Activated T-cell treated with anti-CD3 and anti-CD28 coated beads, Interleukin-2, amount 50 U/mL, for 72 hours (primary cell): ENCODE measurements at regions not wholly inside any gene's neighbourhood (a gene's known extent, or its start where the extent isn't known, plus 50 kb on each side); places are given as distances from the start of the nearest gene placed in this dataset.

Experiments used
- ATAC-seq, 2 donors: fragments of 150-1000 bp; cut with Tn5 transposase; replicated peaks in 1 of 2; 2 replicates each; pipeline ENCODE4 v1.10.0; 2021; ENCODE audit warnings: moderate library complexity in 2 of 2, mild to moderate bottlenecking in 1 of 2
- DNase-seq, 2 donors: peaks; one replicate each; pipeline ENCODE4 v3.0.0; 2021 to 2022; ENCODE audit warnings: mixed read lengths in 1 of 2
- H3K27ac Mint-ChIP-seq: one replicate; pipeline ENCODE4 v1.8.0; 2022; ENCODE audit warnings: mild to moderate bottlenecking, moderate library complexity, mixed read lengths
- H3K27me3 Mint-ChIP-seq: one replicate; pipeline ENCODE4 v1.8.0; 2022; ENCODE audit warnings: low read depth, mixed read lengths
- H3K36me3 Mint-ChIP-seq, 2 donors: one replicate each; pipeline ENCODE4 v1.8.0; 2022; ENCODE audit warnings: mixed read lengths in 2 of 2, mild to moderate bottlenecking in 1 of 2; ENCODE audit not compliant: insufficient read depth in 2 of 2
- H3K4me1 Mint-ChIP-seq: one replicate; pipeline ENCODE4 v1.8.0; 2022; ENCODE audit warnings: low read depth, mixed read lengths
- H3K4me3 Mint-ChIP-seq, 2 donors: one replicate each; pipeline ENCODE4 v1.8.0; 2022; ENCODE audit warnings: mild to moderate bottlenecking in 2 of 2, mixed read lengths in 2 of 2, moderate library complexity in 2 of 2
- H3K9me3 Mint-ChIP-seq, 2 donors: one replicate each; pipeline ENCODE4 v1.8.0; 2022; ENCODE audit warnings: mixed read lengths in 2 of 2

- Mint-ChIP-seq H3K4me3 (no peak overlapping the region), H3K27ac (no peak overlapping the region), H3K9me3 (no peaks in the 10 kb centered on the region), H3K27me3 (no peaks in the 10 kb centered on the region), H3K36me3 (no peaks in the 10 kb centered on the region), H3K4me1 (no peaks in the 10 kb centered on the region)
- no peak for ATAC-seq
- DNase-seq: no peak
These were observed 112.9 kb downstream of the TLR5 start for GRCh38 chr1:223029985-223030769.

DNA sequence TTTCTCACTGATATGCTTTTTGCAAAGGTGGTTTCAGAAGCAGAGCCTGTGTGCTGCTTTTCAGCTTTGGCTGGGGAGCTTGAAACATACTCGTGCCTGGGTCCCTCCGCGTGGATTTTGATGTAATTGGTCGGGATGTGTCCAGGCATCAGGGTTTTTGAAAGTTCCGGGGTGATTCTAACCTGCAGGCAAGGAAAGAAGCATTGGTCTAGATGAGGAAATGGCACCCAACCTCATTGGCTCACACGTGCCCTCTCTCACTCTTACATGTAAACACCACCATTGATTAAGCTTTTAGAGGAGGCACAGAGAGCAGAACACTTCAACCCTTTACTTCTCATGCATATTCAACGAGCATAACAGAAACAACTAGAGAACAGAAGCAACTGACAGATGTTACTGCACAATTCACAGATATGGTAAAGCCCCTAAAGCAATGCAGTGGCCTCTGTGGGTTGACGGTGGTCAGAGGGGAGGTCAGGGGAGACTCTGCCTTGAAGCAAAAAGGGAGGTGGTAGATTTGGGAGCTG is 112.1 kb downstream of the TLR5 start:
- Mint-ChIP-seq H3K27me3 (no peaks in the 10 kb centered on the region), H3K36me3 (no peaks in the 10 kb centered on the region), H3K9me3 (no peaks in the 10 kb centered on the region), H3K4me1 (no peaks in the 10 kb centered on the region), H3K27ac (no peak overlapping the region), H3K4me3 (no peak overlapping the region)
- ATAC-seq: no peak
- DNase-seq: no peak

DNA sequence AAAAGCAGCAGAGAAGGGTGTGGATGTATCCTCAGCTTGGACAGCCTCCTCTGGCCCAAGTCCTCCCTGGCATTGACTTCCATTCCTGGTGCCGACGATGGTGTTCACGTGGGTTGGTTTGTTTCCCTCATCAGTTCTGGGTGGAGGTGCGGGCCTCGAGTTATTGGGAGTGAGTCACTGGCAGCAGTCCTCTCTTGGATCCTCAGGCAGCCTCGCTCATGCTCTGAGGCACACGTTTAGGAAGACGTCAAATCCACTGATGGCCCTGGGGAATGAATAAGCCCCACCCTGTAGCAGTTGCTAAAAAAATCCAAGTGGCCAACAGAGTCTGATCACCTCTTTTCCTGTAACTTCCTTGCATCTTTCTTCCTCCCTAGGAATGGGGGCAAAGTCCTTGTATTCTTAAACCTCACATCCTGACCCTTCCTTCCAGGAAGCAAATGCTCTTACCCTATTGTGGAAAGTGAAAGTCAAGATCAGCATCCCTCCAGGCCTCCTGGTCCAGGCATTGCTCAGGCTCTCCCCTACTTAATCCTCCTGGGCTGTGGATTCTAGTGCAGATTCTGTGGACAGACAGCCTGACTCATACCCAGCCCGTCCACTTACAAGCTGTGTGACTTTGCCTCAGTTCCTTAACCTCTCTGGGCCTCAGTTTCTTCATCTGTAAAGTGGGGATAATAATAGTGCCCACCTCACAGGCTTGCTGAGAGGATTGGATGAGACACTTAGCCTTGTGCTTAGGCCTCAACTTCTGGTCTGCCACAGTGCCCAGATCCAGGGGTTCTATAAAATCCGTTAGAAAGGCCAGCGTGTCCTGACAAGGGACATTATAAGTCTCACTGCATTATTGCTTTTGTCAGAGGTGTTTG is 111.1 kb downstream of the TLR5 start:
- DNase-seq: no peak
- Mint-ChIP-seq H3K4me3 (no peak overlapping the region), H3K4me1 (no peaks in the 10 kb centered on the region), H3K9me3 (no peaks in the 10 kb centered on the region), H3K27ac (no peak overlapping the region), H3K27me3 (no peaks in the 10 kb centered on the region), H3K36me3 (no peaks in the 10 kb centered on the region)
- ATAC-seq: no peak

GRCh38 chr1:223033658-223034057 is 109.4 kb downstream of the TLR5 start:
- H3K9me3 Mint-ChIP-seq: no peaks in the 10 kb centered on the region
- H3K4me3 Mint-ChIP-seq: no peak overlapping the region
- no peak overlapping the region for H3K27ac Mint-ChIP-seq
- no peaks in the 10 kb centered on the region for H3K27me3 Mint-ChIP-seq
- DNase-seq: no peak
- no peaks in the 10 kb centered on the region for H3K4me1 Mint-ChIP-seq
- ATAC-seq: no peak
- no peaks in the 10 kb centered on the region for H3K36me3 Mint-ChIP-seq

GRCh38 chr1:223034270-223034798 is 108.7 kb downstream of the TLR5 start:
- no peak for DNase-seq
- H3K36me3 Mint-ChIP-seq: no peaks in the 10 kb centered on the region
- ATAC-seq: no peak
- no peaks in the 10 kb centered on the region for H3K27me3 Mint-ChIP-seq
- no peak overlapping the region for H3K4me3 Mint-ChIP-seq
- H3K4me1 Mint-ChIP-seq: no peaks in the 10 kb centered on the region
- H3K27ac Mint-ChIP-seq: no peak overlapping the region
- H3K9me3 Mint-ChIP-seq: no peaks in the 10 kb centered on the region

- Mint-ChIP-seq H3K4me1 (no peaks in the 10 kb centered on the region), H3K27ac (no peak overlapping the region), H3K9me3 (no peaks in the 10 kb centered on the region), H3K4me3 (no peak overlapping the region), H3K36me3 (no peaks in the 10 kb centered on the region), H3K27me3 (no peaks in the 10 kb centered on the region)
- DNase-seq (no peak), ATAC-seq (no peak)
These were observed 107.1 kb downstream of the TLR5 start for GRCh38 chr1:223035724-223036478.

DNA sequence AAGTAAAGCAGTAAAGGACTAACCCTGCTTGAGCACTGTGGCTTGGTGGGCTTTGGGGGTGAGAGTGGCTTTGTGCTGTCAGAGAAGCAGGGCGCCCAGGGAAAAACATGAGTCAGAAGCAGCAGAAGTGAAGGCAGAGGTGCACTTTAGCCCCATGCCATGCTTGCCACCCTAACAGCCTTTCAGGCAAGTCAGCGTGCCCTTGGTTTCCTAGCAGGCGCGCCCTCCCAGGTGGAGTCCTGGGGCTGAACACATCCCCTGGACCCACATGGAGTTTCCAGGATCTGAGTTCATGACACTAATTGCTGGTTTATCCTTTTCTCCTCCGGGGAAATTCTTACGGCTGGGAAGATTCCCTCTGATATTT is 106.6 kb downstream of the TLR5 start:
- Mint-ChIP-seq H3K4me1 (no peaks in the 10 kb centered on the region), H3K27ac (no peak overlapping the region), H3K9me3 (no peaks in the 10 kb centered on the region), H3K4me3 (no peak overlapping the region), H3K36me3 (no peaks in the 10 kb centered on the region), H3K27me3 (no peaks in the 10 kb centered on the region)
- no peak for ATAC-seq
- DNase-seq: no peak

GRCh38 chr1:223037845-223038244 is 105.2 kb downstream of the TLR5 start:
- Mint-ChIP-seq H3K27me3 (no peaks in the 10 kb centered on the region), H3K27ac (no peak overlapping the region), H3K4me3 (no peak overlapping the region), H3K36me3 (no peaks in the 10 kb centered on the region), H3K4me1 (no peaks in the 10 kb centered on the region), H3K9me3 (no peaks in the 10 kb centered on the region)
- DNase-seq (no peak), ATAC-seq (no peak)

DNA sequence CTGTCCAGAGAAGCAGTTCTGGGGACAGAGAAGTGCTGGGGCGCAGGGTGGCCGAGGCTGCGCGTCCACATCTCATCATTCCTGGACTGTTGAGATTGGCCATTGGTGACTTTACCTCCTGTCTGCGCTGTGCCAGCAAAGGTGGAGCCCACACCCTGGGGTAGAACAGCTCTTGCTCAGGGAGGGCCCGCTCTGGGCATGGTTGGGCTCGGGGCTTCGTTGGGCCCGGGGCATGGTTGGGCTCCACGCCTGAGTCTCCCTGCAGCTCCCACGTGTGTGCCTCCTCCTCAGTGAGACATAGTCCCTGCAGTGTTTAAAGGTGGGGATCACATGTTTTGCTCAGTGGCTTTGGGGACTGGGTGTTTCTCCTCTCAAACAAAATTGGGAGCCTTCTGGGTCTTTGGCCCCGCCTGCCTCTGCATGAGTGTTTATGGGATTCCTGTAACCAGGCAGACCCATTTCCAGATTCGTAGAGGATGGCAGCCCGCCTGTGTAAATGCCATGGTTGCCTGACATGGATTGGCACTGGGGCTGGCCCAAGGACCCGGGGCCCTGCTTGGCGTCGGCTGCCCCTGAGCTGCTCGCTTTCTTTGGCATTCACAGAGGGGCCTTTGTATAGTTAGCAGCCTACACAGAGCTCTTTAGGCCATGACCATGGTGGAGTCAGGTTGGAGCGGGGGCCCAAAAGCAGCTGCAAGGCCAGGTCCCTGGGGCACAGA is 104.6 kb downstream of the TLR5 start:
- Mint-ChIP-seq H3K36me3 (no peaks in the 10 kb centered on the region), H3K9me3 (no peaks in the 10 kb centered on the region), H3K27ac (no peak overlapping the region), H3K4me1 (no peaks in the 10 kb centered on the region), H3K4me3 (no peak overlapping the region), H3K27me3 (no peaks in the 10 kb centered on the region)
- ATAC-seq (no peak), DNase-seq (no peak)

DNA sequence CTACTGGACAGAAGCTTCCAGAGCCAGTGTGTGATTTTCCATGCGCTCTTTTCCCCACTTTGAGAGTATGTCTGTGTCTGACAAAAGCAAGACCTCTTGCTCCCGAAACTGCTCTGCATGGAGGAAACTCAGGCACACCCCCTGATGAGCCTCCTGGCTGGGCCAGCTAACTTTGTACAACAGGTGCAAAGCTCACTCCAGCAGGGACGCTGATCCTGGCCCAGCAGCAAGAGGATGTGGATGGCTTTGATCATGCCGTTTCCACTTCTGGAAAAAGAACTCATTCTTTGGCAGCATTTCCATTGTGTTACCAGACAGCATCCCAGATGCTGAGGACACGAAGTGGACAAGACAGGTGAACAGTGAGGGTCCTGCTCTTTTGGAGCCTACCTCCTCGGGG is 103.1 kb downstream of the TLR5 start:
- Mint-ChIP-seq H3K27ac (no peak overlapping the region), H3K9me3 (no peaks in the 10 kb centered on the region), H3K36me3 (no peaks in the 10 kb centered on the region), H3K4me3 (no peak overlapping the region), H3K4me1 (no peaks in the 10 kb centered on the region), H3K27me3 (no peaks in the 10 kb centered on the region)
- ATAC-seq: no peak
- DNase-seq: no peak

- Mint-ChIP-seq H3K27ac (no peak overlapping the region), H3K4me3 (no peak overlapping the region), H3K9me3 (peaks cover 0 to 3% of the 10 kb centered on the region in 2 donors), H3K4me1 (no peaks in the 10 kb centered on the region), H3K27me3 (peaks cover 6% of the 10 kb centered on the region), H3K36me3 (no peaks in the 10 kb centered on the region)
- ATAC-seq: no peak
- DNase-seq: no peak
These were observed 101.6 kb downstream of the TLR5 start for GRCh38 chr1:223041481-223041880.

GRCh38 chr1:223045164-223045957 is 97.7 kb downstream of the TLR5 start:
- Mint-ChIP-seq H3K36me3 (no peaks in the 10 kb centered on the region), H3K27me3 (peaks cover 6% of the 10 kb centered on the region), H3K27ac (no peak overlapping the region), H3K4me3 (no peak overlapping the region), H3K9me3 (peaks cover 2 to 5% of the 10 kb centered on the region in 2 donors), H3K4me1 (no peaks in the 10 kb centered on the region)
- ATAC-seq (no peak), DNase-seq (no peak)
